Testis (tissue), 2 donors: ENCODE measurements at regions not wholly inside any gene's neighbourhood (a gene's known extent, or its start where the extent isn't known, plus 50 kb on each side); places are given as distances from the start of the nearest gene placed in this dataset.

ENCODE experiments used
- CTCF ChIP-seq, 3 experiments: fragments of 450-650 bp in 2 of 3; fragments of 200-600 bp in 1 of 3; sonication (generic) in 1 of 3; IDR thresholded peaks; one replicate each; pipeline ENCODE4 v1.5.1; 2016 to 2019; ENCODE audit warnings: antibody characterized with exemption in 3 of 3, mild to moderate bottlenecking in 2 of 3, moderate library complexity in 1 of 3
- POLR2A ChIP-seq: fragments of 450-650 bp; IDR thresholded peaks from one replicate; pipeline ENCODE4 v1.6.1; 2017; ENCODE audit warnings: antibody characterized with exemption, mild to moderate bottlenecking, moderate library complexity

- TF ChIP-seq CTCF (IDR thresholded peaks at IDR 0.05) (no peak), POLR2A (no peak)
Measured at GRCh38 chr15:95368755-95369601, 961.5 kb upstream of the NR2F2 start.
